Gastrocnemius medialis (tissue), 4 donors: ENCODE measurements at regions not wholly inside any gene's neighbourhood (a gene's known extent, or its start where the extent isn't known, plus 50 kb on each side); places are given as distances from the start of the nearest gene placed in this dataset.

Experiments used
- POLR2A ChIP-seq, 2 donors: fragments of 450-650 bp; IDR thresholded peaks; one replicate each; pipeline ENCODE4 v1.6.1; 2017; ENCODE audit warnings: antibody characterized with exemption in 2 of 2, mild to moderate bottlenecking in 2 of 2, moderate library complexity in 2 of 2
- TF ChIP-seq, protein P1 (sequence below), 5 experiments: fragments of 450-650 bp in 3 of 5; fragments of 200-600 bp in 2 of 5; sonication (generic) in 2 of 5; IDR thresholded peaks in 4 of 5; conservative IDR thresholded peaks in 1 of 5; 1 replicate in 4 of 5; 2 replicates in 1 of 5; pipeline ENCODE4 v1.5.1; 2016 to 2019; ENCODE audit warnings: antibody characterized with exemption in 5 of 5, mild to moderate bottlenecking in 3 of 5, moderate library complexity in 3 of 5

DNA sequence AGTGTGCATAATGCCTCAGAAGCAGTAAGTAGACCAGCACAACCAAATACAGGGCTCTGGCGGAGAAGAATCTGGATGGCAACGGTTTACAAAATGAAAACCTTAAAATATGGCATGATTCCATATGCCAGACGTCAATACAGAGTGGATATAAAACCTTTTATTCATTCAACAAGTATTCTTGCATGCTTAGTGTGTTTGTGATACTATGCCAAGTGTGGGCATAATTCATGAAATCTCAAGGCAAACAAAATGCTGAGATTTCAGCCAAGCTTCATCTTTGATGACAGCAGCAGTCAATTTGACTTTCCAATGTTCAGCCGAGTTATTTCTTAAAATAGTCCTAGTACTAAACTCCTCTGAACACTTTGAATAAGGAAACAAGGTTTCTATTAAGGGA lies 119.4 kb downstream of the CD24 start:
- TF ChIP-seq, protein P1, sequence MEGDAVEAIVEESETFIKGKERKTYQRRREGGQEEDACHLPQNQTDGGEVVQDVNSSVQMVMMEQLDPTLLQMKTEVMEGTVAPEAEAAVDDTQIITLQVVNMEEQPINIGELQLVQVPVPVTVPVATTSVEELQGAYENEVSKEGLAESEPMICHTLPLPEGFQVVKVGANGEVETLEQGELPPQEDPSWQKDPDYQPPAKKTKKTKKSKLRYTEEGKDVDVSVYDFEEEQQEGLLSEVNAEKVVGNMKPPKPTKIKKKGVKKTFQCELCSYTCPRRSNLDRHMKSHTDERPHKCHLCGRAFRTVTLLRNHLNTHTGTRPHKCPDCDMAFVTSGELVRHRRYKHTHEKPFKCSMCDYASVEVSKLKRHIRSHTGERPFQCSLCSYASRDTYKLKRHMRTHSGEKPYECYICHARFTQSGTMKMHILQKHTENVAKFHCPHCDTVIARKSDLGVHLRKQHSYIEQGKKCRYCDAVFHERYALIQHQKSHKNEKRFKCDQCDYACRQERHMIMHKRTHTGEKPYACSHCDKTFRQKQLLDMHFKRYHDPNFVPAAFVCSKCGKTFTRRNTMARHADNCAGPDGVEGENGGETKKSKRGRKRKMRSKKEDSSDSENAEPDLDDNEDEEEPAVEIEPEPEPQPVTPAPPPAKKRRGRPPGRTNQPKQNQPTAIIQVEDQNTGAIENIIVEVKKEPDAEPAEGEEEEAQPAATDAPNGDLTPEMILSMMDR (IDR thresholded peaks at IDR 0.05 in 4 of 5, conservative IDR thresholded peaks at IDR 0.05 in 1 of 5) = no peak
- TF ChIP-seq POLR2A (IDR thresholded peaks at IDR 0.05) = no peak
